ENCODE measurements at regions not wholly inside any gene's neighbourhood (a gene's known extent, or its start where the extent isn't known, plus 50 kb on each side); places are given as distances from the start of the nearest gene placed in this dataset.
"Not testable (repeated sequence)": the region's sequence is repeated elsewhere in the genome, so short reads cannot be mapped to it uniquely, and the experiment has no call there.

DNA sequence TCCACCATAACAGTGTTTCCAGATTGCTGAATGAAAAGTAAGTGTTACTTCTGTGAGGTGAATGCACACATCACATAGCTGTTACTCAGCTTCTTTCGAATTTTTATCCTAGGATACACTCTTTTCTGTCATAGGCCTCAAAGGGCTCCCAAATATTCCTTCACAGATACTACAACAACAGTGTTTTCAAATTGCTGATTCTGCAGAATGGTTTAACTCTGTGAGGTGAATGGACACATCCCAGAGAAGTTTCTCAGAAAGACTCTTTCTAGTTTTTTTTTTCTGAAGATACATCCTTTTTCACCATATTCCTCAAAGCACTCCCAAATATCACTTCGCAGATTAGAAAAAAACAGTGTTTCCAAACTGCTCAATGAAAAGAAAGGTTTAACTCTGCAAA, 221.1 kb downstream of the OR4A5 start:
- no peak for DNase-seq (ENCODE audit: low spot score)

DNA sequence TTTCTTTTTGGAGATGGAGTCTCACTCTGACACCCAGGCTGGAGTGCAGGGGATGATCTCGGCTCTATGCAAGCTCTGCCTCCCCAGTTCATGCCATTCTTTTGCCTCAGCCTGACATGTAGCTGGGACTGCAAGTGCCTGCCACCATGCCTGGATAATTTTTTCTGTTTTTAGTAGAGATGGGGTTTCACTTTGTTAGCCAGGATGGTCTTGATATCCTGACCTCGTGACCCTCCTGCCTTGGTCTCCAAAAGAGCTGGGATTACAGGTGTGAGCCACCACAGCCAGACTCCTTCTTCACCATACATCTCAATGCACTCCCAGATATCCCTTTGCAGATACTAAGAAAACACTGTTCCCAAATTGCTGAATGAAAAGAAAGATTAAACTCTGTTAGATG, 224.3 kb downstream of the OR4A5 start:
- DNase-seq (ENCODE audit: low spot score), result no peak

DNA sequence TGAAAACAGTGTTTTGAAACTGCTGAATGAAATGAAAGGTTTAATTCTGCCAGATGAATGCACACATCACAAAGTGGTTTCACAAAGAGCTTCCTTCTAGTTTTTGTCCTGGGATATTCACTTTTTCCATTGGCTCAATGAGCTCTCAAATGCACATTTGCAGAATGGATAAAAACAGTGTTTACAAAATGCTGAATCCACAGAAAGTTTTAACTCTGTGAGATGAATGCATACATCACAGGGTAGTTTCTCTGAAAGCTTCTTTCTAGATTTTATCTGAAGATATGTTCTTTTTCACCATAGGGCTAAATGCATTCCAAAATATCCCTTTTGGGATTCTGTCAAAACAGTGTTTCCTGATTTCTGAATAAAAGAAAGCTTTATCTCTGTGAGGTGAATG, 237.6 kb downstream of the OR4A5 start:
- DNase-seq (ENCODE audit: low spot score), result no peak

DNA sequence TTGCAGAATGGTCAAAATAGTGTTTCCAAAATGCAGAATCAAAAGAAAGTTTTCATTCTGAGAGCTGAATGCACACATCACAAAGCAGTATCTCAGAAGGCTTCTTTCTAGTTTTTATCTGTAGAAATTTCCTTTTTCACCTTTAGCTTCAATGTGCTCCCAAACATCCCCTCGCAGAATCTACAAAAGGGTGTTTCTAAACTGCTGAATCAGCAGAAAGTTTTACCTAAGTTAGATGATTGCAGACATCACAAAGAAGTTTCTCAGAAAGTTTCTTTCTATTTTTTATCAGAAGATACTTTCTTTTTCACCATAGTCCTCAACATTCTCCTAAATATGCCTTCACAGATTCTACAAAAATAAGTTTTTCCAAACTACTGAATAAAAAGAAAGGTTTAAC, 239.8 kb downstream of the OR4A5 start:
- no peak for DNase-seq (ENCODE audit: low spot score)

DNA sequence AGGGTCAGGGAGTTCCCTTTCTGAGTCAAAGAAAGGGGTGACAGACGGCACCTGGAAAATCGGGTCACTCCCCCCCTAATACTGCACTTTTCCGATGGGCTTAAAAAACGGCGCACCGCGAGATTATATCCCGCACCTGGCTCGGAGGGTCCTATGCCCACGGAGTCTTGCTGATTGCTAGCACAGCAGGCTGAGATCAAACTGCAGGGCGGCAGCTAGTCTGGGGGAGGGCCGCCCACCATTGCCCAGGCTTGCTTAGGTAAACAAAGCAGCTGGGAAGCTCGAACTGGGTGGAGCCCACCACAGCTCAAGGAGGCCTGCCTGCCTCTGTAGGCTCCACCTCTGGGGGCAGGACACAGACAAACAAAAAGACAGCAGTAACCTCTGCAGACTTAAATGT, 240.5 kb downstream of the OR4A5 start:
- DNase-seq (ENCODE audit: low spot score), result not testable (repeated sequence)

DNA sequence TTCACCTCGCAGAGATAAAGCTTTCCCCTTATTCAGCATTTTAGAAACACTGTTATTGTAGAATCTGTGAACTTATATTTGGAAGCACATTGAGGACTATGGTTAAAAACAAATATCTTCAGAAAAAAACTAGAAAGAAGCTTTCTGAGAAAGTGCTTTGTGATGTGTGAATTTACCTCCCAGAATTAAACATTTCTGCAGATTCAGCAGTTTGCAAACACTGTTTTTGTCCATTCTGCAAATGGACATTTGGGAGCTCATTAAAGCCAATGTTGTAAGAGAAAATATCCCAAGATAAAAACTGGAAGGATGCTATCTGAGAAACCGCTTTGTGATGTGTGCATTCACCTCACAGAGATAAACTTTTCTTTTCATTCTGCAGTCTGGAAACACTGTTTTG, 272.7 kb downstream of the OR4A5 start:
- no peak for DNase-seq (ENCODE audit: low spot score)

DNA sequence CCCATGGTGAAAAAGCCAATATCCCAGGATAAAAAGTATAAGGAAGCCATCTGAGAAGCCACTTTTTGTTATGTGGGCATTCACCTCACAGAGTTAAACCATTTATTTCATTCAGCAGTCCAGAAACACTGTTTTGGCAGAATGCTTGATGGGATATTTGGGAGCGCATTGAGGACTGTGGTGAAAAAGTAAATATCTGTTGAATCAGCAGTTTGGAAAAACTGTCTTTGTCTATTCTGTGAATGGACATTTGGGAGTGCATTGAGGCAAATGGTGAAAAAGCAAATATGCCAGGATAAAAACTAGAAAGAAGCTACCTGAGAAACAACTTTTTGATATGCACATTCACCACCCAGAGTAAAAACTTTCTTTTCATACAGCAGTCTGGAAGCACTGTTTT, 276.2 kb upstream of the TRIM48 start:
- DNase-seq (ENCODE audit: low spot score), result no peak

DNA sequence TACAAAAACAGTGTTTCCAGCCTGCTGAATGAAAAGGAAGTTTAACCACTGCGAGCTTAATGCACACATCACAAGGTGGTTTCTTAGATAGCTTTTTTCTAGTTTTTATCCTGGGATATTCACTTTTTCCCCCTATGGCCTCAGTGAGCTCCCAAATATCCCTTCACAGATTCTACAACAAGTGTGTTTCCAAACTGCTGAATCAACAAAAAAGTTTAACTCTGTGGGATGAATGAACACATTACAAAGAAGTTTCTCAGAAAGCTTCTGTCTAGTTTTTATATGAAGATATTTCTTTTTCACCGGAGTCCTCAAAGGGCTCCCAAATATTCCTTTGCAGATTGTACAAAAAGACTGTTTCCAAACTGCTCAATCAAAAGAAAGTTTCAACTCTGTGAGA, 233.1 kb upstream of the TRIM48 start:
- not testable (repeated sequence) for DNase-seq (ENCODE audit: low spot score)

DNA sequence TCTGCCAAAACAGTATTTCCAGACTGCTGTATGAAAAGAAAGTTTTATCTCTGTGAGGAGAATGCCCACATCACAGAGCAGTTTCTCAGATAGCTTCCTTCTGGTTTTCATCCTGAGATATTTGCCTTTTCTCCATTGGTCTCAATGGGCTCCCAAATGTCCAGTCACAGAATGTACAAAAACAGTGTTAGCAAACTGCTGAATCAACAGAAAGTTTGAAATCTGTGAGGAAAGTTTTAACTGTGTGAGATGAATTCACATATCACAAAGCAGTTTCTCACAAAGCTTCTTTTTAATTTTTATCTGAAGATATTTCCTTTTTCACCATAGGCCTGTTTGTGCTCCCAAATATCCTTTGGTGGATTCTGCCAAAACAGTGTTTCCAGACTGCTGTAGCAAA, 207.2 kb upstream of the TRIM48 start:
- DNase-seq (ENCODE audit: low spot score), result no peak

DNA sequence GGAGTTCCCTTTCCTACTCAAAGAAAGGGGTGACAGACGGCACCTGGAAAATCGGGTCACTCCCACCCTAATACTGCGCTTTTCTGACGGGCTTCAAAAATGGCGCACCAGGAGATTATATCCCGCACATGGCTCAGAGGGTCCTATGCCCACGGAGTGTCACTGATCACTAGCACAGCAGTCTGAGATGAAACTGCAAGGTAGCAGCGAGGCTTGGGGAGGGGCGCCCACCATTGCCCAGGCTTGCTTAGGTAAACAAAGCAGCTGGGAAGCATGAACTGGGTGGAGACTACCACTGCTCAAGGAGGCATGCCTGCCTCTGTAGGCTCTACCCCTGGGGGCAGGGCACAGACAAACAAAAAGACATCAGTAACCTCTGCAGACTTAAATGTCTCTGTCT, 177.4 kb upstream of the TRIM48 start:
- peak; percentile 60 for DNase-seq (ENCODE audit: low spot score)

DNA sequence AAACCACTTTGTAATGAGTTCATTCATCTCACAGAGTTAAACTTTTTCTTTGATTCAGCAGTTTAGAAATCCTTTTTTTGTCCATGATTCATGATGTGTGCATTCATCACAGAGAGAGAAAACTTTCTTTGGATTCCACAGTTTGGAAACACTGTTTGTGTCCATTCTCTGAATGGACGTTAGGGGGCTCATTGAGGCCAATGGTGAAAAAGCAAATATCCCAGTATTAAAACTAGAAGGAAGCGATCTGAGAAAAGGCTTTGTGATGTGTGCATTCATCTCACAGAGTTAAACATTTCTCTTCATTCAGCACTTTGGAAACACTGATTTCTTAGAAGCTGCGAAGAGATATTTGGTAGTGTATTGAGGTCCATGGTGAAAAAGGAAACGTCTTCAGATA, 155.6 kb upstream of the TRIM48 start:
- no peak for DNase-seq (ENCODE audit: low spot score)
